ENCODE measurements at regions not wholly inside any gene's neighbourhood (a gene's known extent, or its start where the extent isn't known, plus 50 kb on each side); places are given as distances from the start of the nearest gene placed in this dataset.

DNA sequence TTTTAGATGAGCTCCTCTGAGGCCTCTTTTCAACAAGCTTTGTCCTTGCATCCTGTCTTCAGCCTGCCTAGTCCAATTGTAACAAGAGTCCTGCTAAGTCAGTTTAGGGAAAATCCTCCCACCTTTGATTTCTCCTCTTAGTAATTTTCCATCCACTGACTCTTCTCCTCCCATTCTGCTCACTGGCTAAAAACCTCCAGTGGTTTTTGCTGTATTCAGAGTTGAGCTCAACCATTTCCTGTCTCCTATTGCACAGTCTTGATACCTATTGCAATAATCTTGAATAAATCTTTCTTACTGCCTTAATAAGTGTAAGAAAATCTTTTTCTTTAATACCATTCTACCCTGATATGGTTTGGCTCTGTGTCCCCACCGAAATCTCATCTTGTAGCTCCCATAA, 117.8 kb upstream of the ENPP6 start:
- TF ChIP-seq, protein P1, sequence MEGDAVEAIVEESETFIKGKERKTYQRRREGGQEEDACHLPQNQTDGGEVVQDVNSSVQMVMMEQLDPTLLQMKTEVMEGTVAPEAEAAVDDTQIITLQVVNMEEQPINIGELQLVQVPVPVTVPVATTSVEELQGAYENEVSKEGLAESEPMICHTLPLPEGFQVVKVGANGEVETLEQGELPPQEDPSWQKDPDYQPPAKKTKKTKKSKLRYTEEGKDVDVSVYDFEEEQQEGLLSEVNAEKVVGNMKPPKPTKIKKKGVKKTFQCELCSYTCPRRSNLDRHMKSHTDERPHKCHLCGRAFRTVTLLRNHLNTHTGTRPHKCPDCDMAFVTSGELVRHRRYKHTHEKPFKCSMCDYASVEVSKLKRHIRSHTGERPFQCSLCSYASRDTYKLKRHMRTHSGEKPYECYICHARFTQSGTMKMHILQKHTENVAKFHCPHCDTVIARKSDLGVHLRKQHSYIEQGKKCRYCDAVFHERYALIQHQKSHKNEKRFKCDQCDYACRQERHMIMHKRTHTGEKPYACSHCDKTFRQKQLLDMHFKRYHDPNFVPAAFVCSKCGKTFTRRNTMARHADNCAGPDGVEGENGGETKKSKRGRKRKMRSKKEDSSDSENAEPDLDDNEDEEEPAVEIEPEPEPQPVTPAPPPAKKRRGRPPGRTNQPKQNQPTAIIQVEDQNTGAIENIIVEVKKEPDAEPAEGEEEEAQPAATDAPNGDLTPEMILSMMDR (IDR thresholded peaks at IDR 0.05), result no peak
- TF ChIP-seq EZH2 (IDR thresholded peaks at IDR 0.05; ENCODE audit: borderline replicate concordance, insufficient read depth, low read depth, low read length, poor library complexity, severe bottlenecking), result no peak
